LNCAP (cell line): ENCODE measurements at regions not wholly inside any gene's neighbourhood (a gene's known extent, or its start where the extent isn't known, plus 50 kb on each side); places are given as distances from the start of the nearest gene placed in this dataset.

Experiments used
- CTCF ChIP-seq: fragments of 450-650 bp; IDR thresholded peaks from 2 replicates; pipeline ENCODE4 v1.5.1; 2017; ENCODE audit warnings: mild to moderate bottlenecking

- no peak for TF ChIP-seq CTCF
These were observed 237.0 kb downstream of the KIF21A start for GRCh38 chr12:39205969-39206368.

GRCh38 chr12:39199351-39199750 lies 243.6 kb downstream of the KIF21A start:
- no peak for TF ChIP-seq CTCF

GRCh38 chr12:39188689-39189088 lies 254.2 kb downstream of the KIF21A start:
- TF ChIP-seq CTCF: no peak

- TF ChIP-seq CTCF: no peak
These were observed 256.2 kb downstream of the KIF21A start for GRCh38 chr12:39186744-39187143.

- no peak for TF ChIP-seq CTCF
These were observed 264.1 kb downstream of the KIF21A start for GRCh38 chr12:39178837-39179236.

GRCh38 chr12:39176356-39176755 lies 266.6 kb downstream of the KIF21A start:
- no peak for TF ChIP-seq CTCF

GRCh38 chr12:39173726-39174125 lies 268.3 kb upstream of the CPNE8 start:
- no peak for TF ChIP-seq CTCF

GRCh38 chr12:39165338-39165737 lies 259.9 kb upstream of the CPNE8 start:
- no peak for TF ChIP-seq CTCF
